WTC11 (cell line): ENCODE measurements at regions not wholly inside any gene's neighbourhood (a gene's known extent, or its start where the extent isn't known, plus 50 kb on each side); places are given as distances from the start of the nearest gene placed in this dataset.

Source experiments
- NR1H2 ChIP-seq: sonication (generic); formaldehyde crosslinking; IDR thresholded peaks from 2 replicates; pipeline ENCODE4 v1.9.0; 2021; ENCODE audit warnings: mild to moderate bottlenecking, moderate library complexity, missing genetic modification reagents
- ZNF219 ChIP-seq: sonication (generic); formaldehyde crosslinking; IDR thresholded peaks from 2 replicates; pipeline ENCODE4 v1.8.0; 2023; ENCODE audit warnings: missing genetic modification reagents, mild to moderate bottlenecking, borderline replicate concordance
- TF ChIP-seq, protein P1 (sequence below): fragments of 200-600 bp; IDR thresholded peaks from 2 replicates; pipeline ENCODE4 v1.8.0; 2022; ENCODE audit warnings: antibody characterized with exemption
- TF ChIP-seq, protein P2 (sequence below): sonication (generic); formaldehyde crosslinking; IDR thresholded peaks from 2 replicates; pipeline ENCODE4 v1.8.1; 2023; ENCODE audit warnings: mild to moderate bottlenecking, moderate library complexity, missing genetic modification reagents

DNA sequence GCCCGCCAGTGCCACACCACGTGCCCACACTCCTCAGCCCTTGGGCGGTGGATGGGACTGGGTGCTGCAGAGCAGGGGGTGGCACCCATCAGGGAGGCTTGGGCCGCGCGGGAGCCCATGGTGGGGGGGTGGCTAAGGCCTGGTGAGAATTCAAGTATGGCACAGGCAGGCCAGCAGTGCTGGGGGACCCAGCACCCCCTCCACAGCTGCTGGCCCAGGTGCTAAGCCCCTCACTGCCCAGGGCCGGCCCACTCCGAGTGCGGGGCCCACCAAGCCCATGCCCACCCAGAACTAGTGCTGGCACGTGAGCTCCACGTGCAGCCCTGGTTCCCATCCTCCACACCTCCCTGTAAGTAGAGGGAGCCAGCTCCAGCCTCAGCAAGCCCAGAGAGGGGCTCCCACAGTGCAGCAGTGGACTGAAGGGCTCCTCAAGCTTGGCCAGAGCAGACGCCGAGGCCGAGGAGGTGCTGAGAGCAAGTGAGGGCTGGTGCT, 1091.1 kb upstream of the GJE1 start:
- TF ChIP-seq, protein P1, sequence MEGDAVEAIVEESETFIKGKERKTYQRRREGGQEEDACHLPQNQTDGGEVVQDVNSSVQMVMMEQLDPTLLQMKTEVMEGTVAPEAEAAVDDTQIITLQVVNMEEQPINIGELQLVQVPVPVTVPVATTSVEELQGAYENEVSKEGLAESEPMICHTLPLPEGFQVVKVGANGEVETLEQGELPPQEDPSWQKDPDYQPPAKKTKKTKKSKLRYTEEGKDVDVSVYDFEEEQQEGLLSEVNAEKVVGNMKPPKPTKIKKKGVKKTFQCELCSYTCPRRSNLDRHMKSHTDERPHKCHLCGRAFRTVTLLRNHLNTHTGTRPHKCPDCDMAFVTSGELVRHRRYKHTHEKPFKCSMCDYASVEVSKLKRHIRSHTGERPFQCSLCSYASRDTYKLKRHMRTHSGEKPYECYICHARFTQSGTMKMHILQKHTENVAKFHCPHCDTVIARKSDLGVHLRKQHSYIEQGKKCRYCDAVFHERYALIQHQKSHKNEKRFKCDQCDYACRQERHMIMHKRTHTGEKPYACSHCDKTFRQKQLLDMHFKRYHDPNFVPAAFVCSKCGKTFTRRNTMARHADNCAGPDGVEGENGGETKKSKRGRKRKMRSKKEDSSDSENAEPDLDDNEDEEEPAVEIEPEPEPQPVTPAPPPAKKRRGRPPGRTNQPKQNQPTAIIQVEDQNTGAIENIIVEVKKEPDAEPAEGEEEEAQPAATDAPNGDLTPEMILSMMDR: no peak
- TF ChIP-seq NR1H2 (CRISPR knock-in tag): no peak
- TF ChIP-seq, protein P2, sequence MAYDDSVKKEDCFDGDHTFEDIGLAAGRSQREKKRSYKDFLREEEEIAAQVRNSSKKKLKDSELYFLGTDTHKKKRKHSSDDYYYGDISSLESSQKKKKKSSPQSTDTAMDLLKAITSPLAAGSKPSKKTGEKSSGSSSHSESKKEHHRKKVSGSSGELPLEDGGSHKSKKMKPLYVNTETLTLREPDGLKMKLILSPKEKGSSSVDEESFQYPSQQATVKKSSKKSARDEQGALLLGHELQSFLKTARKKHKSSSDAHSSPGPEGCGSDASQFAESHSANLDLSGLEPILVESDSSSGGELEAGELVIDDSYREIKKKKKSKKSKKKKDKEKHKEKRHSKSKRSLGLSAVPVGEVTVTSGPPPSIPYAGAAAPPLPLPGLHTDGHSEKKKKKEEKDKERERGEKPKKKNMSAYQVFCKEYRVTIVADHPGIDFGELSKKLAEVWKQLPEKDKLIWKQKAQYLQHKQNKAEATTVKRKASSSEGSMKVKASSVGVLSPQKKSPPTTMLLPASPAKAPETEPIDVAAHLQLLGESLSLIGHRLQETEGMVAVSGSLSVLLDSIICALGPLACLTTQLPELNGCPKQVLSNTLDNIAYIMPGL (CRISPR knock-in tag): no peak
- no peak for TF ChIP-seq ZNF219 (CRISPR knock-in tag)
